Mesothelial cell of epicardium (in vitro differentiated cells): ENCODE measurements at regions not wholly inside any gene's neighbourhood (a gene's known extent, or its start where the extent isn't known, plus 50 kb on each side); places are given as distances from the start of the nearest gene placed in this dataset.

Experiments used
- DNase-seq, 2 experiments: peaks; one replicate each; pipeline ENCODE4 v3.0.0; 2021; ENCODE audit warnings: low spot score in 2 of 2; ENCODE audit not compliant: unreplicated experiment in 2 of 2
- H3K27ac Mint-ChIP-seq: 2 replicates; pipeline ENCODE4 v1.8.0; 2021; ENCODE audit warnings: mixed read lengths
- H3K27me3 Mint-ChIP-seq: 2 replicates; pipeline ENCODE4 v1.8.0; 2021; ENCODE audit warnings: low read depth, mixed read lengths
- H3K36me3 Mint-ChIP-seq: 2 replicates; pipeline ENCODE4 v1.8.0; 2021; ENCODE audit warnings: mixed read lengths
- H3K4me1 Mint-ChIP-seq: 2 replicates; pipeline ENCODE4 v1.8.0; 2021; ENCODE audit warnings: mixed read lengths
- H3K4me3 Mint-ChIP-seq: 2 replicates; pipeline ENCODE4 v1.8.0; 2021; ENCODE audit warnings: mild to moderate bottlenecking, moderate library complexity, mixed read lengths
- H3K9me3 Mint-ChIP-seq: 2 replicates; pipeline ENCODE4 v1.8.0; 2021; ENCODE audit warnings: mixed read lengths
- TF ChIP-seq, protein P1 (sequence below): fragments of 200-600 bp; sonication (generic); IDR thresholded peaks from one replicate; pipeline ENCODE4 v1.5.0; 2021; ENCODE audit warnings: antibody characterized with exemption; ENCODE audit not compliant: unreplicated experiment

DNA sequence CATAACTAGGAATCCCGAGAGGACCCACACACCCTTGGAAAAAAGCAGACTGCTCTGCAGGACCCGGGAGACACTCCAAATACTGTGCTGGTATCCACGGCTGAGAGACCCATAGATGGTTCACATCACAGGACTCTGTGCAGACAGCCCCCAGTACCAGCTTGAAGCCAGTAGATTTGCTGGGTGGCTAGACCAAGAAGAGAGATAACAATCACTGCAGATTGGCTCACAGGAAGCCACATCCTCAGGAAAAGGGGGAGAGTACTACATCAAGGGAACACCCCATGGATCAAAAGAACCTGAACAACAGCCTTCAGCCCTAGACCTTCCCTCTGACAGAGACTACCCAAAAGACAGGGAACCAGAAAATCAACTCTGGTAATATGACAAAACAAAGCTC is 223.8 kb upstream of the LRATD1 start:
- H3K4me3 Mint-ChIP-seq, result no peak overlapping the region
- H3K36me3 Mint-ChIP-seq, result no peaks in the 10 kb centered on the region
- H3K27me3 Mint-ChIP-seq, result no peaks in the 10 kb centered on the region
- peaks cover 38% of the 10 kb centered on the region for H3K9me3 Mint-ChIP-seq
- TF ChIP-seq, protein P1, sequence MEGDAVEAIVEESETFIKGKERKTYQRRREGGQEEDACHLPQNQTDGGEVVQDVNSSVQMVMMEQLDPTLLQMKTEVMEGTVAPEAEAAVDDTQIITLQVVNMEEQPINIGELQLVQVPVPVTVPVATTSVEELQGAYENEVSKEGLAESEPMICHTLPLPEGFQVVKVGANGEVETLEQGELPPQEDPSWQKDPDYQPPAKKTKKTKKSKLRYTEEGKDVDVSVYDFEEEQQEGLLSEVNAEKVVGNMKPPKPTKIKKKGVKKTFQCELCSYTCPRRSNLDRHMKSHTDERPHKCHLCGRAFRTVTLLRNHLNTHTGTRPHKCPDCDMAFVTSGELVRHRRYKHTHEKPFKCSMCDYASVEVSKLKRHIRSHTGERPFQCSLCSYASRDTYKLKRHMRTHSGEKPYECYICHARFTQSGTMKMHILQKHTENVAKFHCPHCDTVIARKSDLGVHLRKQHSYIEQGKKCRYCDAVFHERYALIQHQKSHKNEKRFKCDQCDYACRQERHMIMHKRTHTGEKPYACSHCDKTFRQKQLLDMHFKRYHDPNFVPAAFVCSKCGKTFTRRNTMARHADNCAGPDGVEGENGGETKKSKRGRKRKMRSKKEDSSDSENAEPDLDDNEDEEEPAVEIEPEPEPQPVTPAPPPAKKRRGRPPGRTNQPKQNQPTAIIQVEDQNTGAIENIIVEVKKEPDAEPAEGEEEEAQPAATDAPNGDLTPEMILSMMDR, result no peak
- H3K27ac Mint-ChIP-seq, result no peak overlapping the region
- H3K4me1 Mint-ChIP-seq, result no peaks in the 10 kb centered on the region
- no peak for DNase-seq

DNA sequence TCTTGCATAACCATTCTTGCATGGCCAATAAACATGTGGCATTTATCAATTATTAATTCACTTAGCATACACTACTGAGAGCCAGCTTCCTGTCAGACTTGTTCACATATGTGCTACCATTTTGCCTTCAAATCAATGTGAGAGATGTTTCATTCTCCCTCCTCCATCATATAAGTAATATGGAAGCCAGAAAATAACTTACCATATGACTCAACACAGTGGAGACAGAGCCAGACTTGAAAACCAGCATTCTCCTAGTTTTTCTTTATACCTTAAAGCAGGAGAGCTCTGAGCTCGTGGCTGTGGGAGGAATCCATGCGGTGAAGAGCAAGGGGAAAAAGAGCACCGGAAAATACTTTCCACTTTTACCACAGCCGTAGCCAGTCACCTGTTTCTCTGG is 215.0 kb upstream of the LRATD1 start:
- TF ChIP-seq, protein P1, result no peak
- no peak overlapping the region for H3K4me3 Mint-ChIP-seq
- no peaks in the 10 kb centered on the region for H3K36me3 Mint-ChIP-seq
- DNase-seq, result no peak
- H3K27me3 Mint-ChIP-seq, result no peaks in the 10 kb centered on the region
- H3K27ac Mint-ChIP-seq, result no peak overlapping the region
- peaks cover 18% of the 10 kb centered on the region for H3K9me3 Mint-ChIP-seq
- no peaks in the 10 kb centered on the region for H3K4me1 Mint-ChIP-seq

DNA sequence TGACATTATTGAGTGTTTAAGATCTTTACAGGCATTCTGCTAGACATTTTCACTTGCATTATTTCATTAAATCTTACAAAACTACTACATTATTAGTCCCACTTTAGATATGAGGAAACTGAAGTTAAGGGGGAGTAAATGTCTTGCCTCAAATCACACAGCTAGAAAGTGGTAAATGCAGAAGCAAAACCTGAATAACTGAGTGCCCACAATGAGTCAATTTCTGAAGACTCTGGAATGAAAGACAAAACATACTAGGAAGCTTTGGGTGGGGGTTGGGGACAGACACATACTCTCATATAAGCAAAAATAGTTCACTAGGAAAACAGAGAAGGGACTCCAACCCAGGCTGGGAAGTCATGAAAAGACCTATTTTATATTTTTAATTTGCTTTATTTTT is 214.4 kb upstream of the LRATD1 start:
- DNase-seq, result no peak
- peaks cover 13% of the 10 kb centered on the region for H3K9me3 Mint-ChIP-seq
- H3K27ac Mint-ChIP-seq, result no peak overlapping the region
- no peaks in the 10 kb centered on the region for H3K36me3 Mint-ChIP-seq
- H3K4me3 Mint-ChIP-seq, result no peak overlapping the region
- TF ChIP-seq, protein P1, result no peak
- no peaks in the 10 kb centered on the region for H3K27me3 Mint-ChIP-seq
- no peaks in the 10 kb centered on the region for H3K4me1 Mint-ChIP-seq

DNA sequence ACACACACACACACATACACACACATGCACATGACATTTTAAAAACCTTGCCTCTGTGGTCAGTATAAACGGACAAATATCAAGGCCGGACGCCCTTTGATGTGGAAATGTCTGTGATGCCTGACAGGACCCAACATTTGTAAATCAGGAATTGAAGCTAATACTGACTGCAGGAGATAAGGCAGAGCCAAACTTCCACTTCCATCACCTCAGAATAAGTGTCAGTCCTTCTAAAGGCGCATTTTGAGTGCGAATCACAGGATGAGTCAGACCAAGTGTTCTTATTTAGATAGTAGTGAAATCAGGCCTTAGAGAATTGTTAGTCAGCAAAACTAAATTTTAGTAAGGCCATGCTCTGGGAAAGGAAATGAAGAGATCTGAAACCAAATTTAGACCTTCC is 211.7 kb upstream of the LRATD1 start:
- H3K4me1 Mint-ChIP-seq, result no peaks in the 10 kb centered on the region
- H3K9me3 Mint-ChIP-seq, result peaks cover 8% of the 10 kb centered on the region
- H3K4me3 Mint-ChIP-seq, result no peak overlapping the region
- DNase-seq, result no peak
- peaks cover 2% of the 10 kb centered on the region for H3K27me3 Mint-ChIP-seq
- H3K27ac Mint-ChIP-seq, result no peak overlapping the region
- TF ChIP-seq, protein P1, result no peak
- no peaks in the 10 kb centered on the region for H3K36me3 Mint-ChIP-seq

DNA sequence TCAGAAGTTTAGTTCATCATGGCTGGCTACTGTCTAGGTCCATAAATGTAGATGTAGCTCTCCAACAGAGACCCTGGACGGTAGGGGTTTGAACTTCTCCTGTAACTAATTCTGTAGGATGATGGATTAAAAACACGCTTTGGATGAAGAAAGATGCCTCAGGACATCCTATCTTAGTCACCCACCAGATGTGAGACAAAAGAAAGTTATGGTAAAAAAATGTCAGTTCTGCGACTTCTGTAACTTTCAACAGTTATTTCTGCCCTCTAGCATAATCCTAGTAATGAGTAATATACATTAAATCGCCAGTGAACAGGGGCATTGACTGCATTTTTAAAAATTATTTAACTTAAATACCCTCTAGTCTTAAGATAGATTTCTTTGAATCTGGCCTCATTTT is 210.1 kb upstream of the LRATD1 start:
- no peak for DNase-seq
- Mint-ChIP-seq H3K9me3 (peaks cover 8% of the 10 kb centered on the region), H3K4me3 (no peak overlapping the region)

More for the DNA sequence above, 210.1 kb upstream of the LRATD1 start:
- H3K27ac Mint-ChIP-seq, result no peak overlapping the region
- H3K36me3 Mint-ChIP-seq, result no peaks in the 10 kb centered on the region
- no peaks in the 10 kb centered on the region for H3K4me1 Mint-ChIP-seq
- TF ChIP-seq, protein P1, result no peak
- peaks cover 2% of the 10 kb centered on the region for H3K27me3 Mint-ChIP-seq
